ENCODE measurements at regions not wholly inside any gene's neighbourhood (a gene's known extent, or its start where the extent isn't known, plus 50 kb on each side); places are given as distances from the start of the nearest gene placed in this dataset.

DNA sequence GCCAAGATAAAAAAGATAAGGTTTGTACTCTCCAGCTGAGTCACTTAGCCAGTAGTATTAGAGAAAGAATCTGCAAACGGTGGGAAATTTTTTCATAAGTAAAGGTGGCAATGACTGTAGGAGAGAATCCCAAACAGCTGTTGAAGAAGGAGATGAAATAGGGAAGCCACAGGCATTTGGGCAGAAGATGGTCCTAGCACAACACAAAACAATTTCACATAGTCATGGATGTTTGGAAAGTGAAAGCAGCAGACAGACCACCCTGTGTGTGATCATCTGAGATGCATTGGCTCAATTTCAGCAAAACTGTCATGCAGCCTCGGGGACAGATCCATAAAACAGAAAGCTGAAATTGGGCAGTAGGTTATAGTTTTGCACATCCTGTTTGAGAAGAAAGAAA is 2832.4 kb downstream of the PCDH9 start:
- 22% methylated on average over 2 of the region's 2 CpGs for WGBS (ENCODE audit: low lambda C conversion rate, missing lambda C conversion rate)
- TF ChIP-seq, protein P1, sequence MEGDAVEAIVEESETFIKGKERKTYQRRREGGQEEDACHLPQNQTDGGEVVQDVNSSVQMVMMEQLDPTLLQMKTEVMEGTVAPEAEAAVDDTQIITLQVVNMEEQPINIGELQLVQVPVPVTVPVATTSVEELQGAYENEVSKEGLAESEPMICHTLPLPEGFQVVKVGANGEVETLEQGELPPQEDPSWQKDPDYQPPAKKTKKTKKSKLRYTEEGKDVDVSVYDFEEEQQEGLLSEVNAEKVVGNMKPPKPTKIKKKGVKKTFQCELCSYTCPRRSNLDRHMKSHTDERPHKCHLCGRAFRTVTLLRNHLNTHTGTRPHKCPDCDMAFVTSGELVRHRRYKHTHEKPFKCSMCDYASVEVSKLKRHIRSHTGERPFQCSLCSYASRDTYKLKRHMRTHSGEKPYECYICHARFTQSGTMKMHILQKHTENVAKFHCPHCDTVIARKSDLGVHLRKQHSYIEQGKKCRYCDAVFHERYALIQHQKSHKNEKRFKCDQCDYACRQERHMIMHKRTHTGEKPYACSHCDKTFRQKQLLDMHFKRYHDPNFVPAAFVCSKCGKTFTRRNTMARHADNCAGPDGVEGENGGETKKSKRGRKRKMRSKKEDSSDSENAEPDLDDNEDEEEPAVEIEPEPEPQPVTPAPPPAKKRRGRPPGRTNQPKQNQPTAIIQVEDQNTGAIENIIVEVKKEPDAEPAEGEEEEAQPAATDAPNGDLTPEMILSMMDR (IDR thresholded peaks at IDR 0.05; ENCODE audit: poor library complexity), result no peak
- no peak for TF ChIP-seq EZH2phosphoT487 (IDR thresholded peaks at IDR 0.05; ENCODE audit: low read depth, severe bottlenecking, unreplicated experiment)
- no peak for TF ChIP-seq EZH2 (IDR thresholded peaks at IDR 0.05; ENCODE audit: borderline replicate concordance)
- H3K4me2 ChIP-seq, result peak overlapping the region; percentile 47
- no peak overlapping the region for H3K27ac ChIP-seq
- H3K4me3 ChIP-seq, result no peak overlapping the region
- no peaks in the 10 kb centered on the region for H3K79me2 ChIP-seq
- peaks cover 4% of the 10 kb centered on the region for H3K4me1 ChIP-seq (ENCODE audit: insufficient read depth)
- H3K36me3 ChIP-seq (replicated peaks; ENCODE audit: insufficient read depth, low read depth), result no peaks in the 10 kb centered on the region
- H3K27me3 ChIP-seq, result no peaks in the 10 kb centered on the region
- no peaks in the 10 kb centered on the region for H3K9me2 ChIP-seq (replicated peaks; ENCODE audit: insufficient read depth)
- H2AFZ ChIP-seq, result peak overlapping the region; percentile 23
- DNase-seq (ENCODE audit: low spot score), result no peak
- H3K9me3 ChIP-seq (ENCODE audit: low read depth), result no peaks in the 10 kb centered on the region
- no peaks in the 10 kb centered on the region for H4K20me1 ChIP-seq (ENCODE audit: insufficient read depth, poor library complexity, severe bottlenecking)

DNA sequence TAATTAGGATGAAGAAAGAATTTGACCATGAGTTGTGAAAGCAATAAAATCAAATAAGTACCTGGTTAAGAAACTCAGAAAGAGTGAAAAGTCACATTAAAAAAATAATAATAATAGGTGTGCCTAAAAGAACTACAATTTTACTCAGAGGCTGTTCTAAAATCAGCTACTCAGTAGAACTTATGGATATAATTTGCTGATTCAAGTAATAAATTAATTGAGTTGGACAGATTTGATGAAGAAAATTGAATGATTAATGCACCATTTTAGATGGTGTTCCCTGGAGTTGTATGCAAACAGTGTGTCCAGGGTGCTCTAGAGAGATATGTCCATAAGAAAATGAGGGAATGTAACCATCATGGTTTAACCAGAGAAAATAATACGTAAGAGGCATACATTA is 2852.5 kb downstream of the PCDH9 start:
- Histone ChIP-seq H3K36me3 (replicated peaks; ENCODE audit: insufficient read depth, low read depth) (no peaks in the 10 kb centered on the region), H3K9me2 (replicated peaks; ENCODE audit: insufficient read depth) (no peaks in the 10 kb centered on the region), H3K27me3 (no peaks in the 10 kb centered on the region), H2AFZ (peak overlapping the region; percentile 14), H3K4me2 (no peak overlapping the region), H3K4me3 (no peak overlapping the region), H3K4me1 (ENCODE audit: insufficient read depth) (no peaks in the 10 kb centered on the region), H3K27ac (no peak overlapping the region), H3K9me3 (ENCODE audit: low read depth) (no peaks in the 10 kb centered on the region), H3K79me2 (no peaks in the 10 kb centered on the region), H4K20me1 (ENCODE audit: insufficient read depth, poor library complexity, severe bottlenecking) (no peaks in the 10 kb centered on the region)
- TF ChIP-seq EZH2 (IDR thresholded peaks at IDR 0.05; ENCODE audit: borderline replicate concordance), result no peak
- no peak for TF ChIP-seq EZH2phosphoT487 (IDR thresholded peaks at IDR 0.05; ENCODE audit: low read depth, severe bottlenecking, unreplicated experiment)
- TF ChIP-seq, protein P1 (IDR thresholded peaks at IDR 0.05; ENCODE audit: poor library complexity), result no peak
- 84% methylated on average over 1 of the region's 1 CpG for WGBS (ENCODE audit: low lambda C conversion rate, missing lambda C conversion rate)
- DNase-seq (ENCODE audit: low spot score), result no peak

DNA sequence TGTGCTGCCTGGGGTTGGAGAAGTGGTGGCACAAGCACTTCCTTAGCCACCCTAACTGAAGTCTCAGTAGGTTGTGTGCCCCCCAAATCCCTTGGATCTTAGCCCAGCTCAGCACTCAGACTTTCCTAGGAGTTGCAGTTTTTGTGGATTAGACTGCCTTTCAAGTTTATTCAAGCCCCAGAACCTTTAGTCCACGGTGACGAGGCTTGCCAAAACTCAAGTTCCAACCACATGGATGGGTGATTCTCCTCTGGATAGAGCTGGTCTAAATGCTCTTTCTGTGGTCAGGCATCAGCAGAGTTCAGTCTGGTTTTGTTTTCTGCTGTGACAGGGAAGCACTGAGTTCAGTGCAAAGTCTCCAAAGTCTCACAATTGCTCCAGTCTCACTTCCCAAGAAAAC is 2858.7 kb downstream of the PCDH9 start:
- WGBS (ENCODE audit: low lambda C conversion rate, missing lambda C conversion rate), result 91% methylated on average over 2 of the region's 2 CpGs
- Histone ChIP-seq H3K4me3 (no peak overlapping the region), H4K20me1 (ENCODE audit: insufficient read depth, poor library complexity, severe bottlenecking) (no peaks in the 10 kb centered on the region), H3K27ac (no peak overlapping the region), H3K4me2 (no peak overlapping the region), H3K36me3 (replicated peaks; ENCODE audit: insufficient read depth, low read depth) (no peaks in the 10 kb centered on the region), H3K9me2 (replicated peaks; ENCODE audit: insufficient read depth) (no peaks in the 10 kb centered on the region), H3K4me1 (ENCODE audit: insufficient read depth) (no peaks in the 10 kb centered on the region), H2AFZ (no peak overlapping the region), H3K9me3 (ENCODE audit: low read depth) (no peaks in the 10 kb centered on the region), H3K27me3 (no peaks in the 10 kb centered on the region), H3K79me2 (no peaks in the 10 kb centered on the region)
- TF ChIP-seq EZH2 (IDR thresholded peaks at IDR 0.05; ENCODE audit: borderline replicate concordance) (no peak), EZH2phosphoT487 (IDR thresholded peaks at IDR 0.05; ENCODE audit: low read depth, severe bottlenecking, unreplicated experiment) (no peak)
- TF ChIP-seq, protein P1 (IDR thresholded peaks at IDR 0.05; ENCODE audit: poor library complexity), result no peak
- no peak for DNase-seq (ENCODE audit: low spot score)

DNA sequence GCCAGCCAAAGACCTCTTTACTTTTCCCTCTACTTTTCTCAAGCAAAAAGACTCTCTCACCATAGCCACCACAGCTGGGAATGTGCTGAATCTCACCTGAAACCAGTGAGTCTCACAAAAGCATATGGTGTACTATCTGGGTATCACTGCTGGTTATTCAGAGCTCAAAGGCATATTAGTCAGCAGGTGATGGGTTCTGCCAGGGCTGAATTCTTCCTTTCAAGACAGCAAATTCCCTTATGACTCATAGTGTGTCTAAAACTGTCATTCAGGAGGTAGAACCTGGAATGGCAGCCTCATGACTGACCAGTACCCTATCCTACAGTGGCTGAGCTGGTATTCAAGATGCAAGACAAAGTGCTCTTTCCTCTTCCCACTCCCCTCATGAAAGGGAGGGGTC is 2859.1 kb downstream of the PCDH9 start:
- Histone ChIP-seq H2AFZ (no peak overlapping the region), H4K20me1 (ENCODE audit: insufficient read depth, poor library complexity, severe bottlenecking) (no peaks in the 10 kb centered on the region), H3K4me3 (no peak overlapping the region), H3K9me3 (ENCODE audit: low read depth) (no peaks in the 10 kb centered on the region), H3K27me3 (no peaks in the 10 kb centered on the region), H3K27ac (no peak overlapping the region), H3K4me2 (no peak overlapping the region), H3K9me2 (replicated peaks; ENCODE audit: insufficient read depth) (no peaks in the 10 kb centered on the region), H3K4me1 (ENCODE audit: insufficient read depth) (no peaks in the 10 kb centered on the region), H3K79me2 (no peaks in the 10 kb centered on the region), H3K36me3 (replicated peaks; ENCODE audit: insufficient read depth, low read depth) (no peaks in the 10 kb centered on the region)
- TF ChIP-seq, protein P1 (IDR thresholded peaks at IDR 0.05; ENCODE audit: poor library complexity), result no peak
- TF ChIP-seq EZH2phosphoT487 (IDR thresholded peaks at IDR 0.05; ENCODE audit: low read depth, severe bottlenecking, unreplicated experiment) (no peak), EZH2 (IDR thresholded peaks at IDR 0.05; ENCODE audit: borderline replicate concordance) (no peak)
- DNase-seq (ENCODE audit: low spot score), result no peak

All from hepatocyte (in vitro differentiated cells).